ENCODE measurements at regions not wholly inside any gene's neighbourhood (a gene's known extent, or its start where the extent isn't known, plus 50 kb on each side); places are given as distances from the start of the nearest gene placed in this dataset.

DNA sequence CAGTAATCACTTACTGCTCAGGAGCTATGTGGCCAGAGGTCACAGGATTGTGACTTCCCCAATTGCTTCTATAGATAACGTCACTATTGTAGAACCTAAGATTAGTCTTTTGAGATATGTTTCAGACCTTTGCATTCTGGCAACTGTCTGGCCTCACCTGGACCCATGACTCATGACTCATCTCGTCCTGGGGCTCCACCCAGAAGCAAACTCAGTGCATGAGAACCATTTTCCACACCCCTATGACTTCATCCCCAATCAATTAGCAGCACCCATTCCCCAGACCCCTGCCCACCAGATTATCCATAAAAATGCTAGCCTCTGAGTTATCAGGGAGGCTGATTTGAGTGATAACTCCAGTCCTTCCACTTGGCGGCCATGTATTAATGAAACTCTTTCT is 186.9 kb downstream of the EMP1 start:
- DNase-seq (ENCODE audit: low read depth in 2 of 2): no peak

DNA sequence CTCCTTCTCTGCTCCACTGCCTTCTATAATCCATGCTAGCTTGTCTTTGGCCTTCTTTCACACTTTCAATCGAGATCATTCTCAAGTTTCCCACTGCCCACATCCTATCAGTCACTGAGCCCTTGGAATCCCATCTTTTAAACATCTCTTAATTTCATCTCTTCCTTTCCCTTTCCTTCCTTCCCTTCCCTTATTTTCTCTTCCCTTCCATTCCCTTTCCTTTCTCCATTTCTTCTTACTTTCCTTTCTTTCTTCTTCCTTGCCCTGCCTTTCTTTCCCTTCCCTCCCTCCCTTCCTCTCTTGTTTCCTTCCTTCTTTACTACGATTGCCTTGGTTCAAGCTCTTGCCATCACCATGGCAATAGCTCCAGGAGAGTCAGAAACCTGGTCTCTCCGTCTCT is 183.8 kb downstream of the EMP1 start:
- DNase-seq (ENCODE audit: low read depth in 2 of 2): no peak

DNA sequence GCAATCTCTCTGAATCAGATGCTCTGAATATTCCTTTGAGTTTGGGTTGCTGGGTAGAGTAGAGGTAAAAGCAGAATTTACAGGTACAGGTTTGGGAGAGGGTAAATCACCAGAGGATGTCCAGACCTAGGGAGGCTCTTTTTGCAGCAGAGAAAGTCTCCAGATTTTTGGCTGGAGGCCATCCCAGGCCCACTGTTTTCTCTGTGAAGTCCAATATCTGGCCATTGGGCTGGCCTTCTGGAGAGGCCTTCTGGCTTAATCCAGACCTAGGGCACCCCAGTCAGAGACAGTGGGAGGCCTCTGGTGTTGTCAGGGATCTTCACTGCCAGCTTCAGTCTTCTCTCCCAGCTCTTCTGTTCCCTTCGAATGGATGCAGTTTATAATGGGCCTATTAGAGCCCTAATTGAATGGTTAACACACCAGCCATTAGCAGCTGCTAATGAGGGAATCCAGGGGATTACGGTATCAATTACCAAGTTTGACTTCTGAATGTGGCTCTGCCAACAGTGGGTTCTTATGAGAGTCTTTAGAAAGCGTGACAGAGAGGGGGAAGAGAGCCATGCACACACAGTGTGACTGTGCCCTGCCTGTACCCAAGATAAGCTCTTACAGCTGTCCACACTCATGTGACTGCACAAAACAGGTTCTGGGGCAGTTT is 183.1 kb downstream of the EMP1 start:
- no peak for DNase-seq (ENCODE audit: low read depth in 2 of 2)

DNA sequence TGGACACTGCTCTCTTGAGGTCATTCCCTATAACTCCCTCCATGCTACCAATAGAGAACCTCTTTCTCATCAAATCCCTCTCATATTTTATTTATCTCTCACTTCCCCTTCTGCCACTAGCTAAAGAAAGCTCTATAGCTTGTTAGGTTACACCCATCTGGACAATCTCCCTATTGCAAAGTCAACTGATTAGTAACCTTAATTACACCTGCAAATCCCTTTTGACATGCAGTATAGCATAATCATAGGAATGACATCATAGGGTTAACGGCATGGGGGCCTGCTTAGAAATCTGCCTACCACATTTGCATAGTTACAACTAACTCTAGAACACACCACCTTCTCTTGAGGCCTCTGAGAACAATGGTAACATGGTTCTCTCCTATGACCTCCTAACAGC is 181.2 kb downstream of the EMP1 start:
- no peak for DNase-seq (ENCODE audit: low read depth in 2 of 2)

DNA sequence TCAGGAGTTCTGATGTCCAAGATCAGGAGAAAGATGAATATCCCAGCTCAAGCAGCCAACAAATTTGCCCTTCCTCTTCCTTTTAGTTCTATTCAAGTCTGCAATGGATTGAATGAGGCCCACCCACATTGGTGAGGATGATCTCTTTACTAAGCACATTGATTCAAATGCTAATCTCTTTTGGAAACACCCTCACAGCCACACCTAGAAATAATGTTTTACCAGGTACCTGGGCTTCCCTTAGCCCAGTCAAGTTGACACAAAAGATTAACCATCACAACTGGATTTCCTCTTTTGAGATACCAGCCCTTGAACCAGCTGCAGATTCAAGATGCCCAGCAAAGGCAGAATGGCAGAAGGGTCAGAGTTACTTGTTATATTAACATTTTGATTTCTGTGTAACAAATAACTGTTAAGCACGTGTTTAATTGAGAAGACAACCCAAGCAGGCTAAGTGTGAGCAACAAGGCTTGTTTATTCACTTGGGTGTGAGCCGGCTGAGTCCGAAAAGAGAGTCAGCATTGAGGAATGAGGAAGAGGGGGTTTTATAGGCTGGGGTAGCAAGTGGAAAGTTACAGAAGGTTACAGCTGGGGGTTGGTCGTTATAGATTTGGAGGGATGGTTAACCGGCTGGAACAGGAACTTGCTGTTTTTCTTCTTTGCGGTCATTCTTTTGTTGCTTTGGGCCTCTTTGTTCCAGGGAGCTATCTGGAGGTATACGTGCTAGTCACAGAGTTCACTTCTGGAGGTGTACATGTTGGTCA is 180.3 kb downstream of the EMP1 start:
- DNase-seq (ENCODE audit: low read depth in 2 of 2): no peak

DNA sequence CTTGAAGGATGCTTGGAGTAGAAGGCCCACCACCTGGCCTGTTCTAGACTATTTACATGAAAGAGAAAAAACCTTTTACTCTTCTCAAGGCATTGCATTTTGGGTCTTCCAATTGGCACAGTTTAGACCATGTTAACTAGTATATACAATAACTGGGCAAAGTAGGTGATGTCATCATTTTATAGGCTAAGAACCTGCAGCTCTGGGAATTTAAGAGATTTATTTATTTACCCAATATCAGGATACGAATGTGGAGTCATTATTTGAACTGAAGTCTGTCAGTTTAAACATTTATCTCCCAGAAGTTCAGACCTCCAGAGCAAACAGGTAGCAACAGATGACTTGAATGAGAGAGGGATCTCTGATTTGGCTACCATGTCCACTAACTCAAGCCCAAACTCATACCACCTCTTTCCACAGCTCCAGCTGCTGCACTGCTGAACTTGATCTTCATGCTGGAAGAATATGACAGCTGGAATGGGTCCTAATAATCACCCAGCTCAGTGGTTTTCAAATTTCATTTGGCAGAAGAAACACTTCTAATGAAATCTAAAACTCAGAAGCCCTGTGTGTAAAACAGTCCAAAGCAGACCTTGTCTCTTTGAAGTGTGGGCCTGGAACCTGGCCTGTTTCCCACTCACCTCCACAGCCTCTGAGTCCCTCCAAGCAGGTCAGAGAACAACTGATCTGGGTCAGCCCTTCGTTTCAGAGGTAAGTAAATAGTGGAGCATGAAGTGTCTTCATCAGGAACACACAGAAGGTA is 179.2 kb downstream of the EMP1 start:
- no peak for DNase-seq (ENCODE audit: low read depth in 2 of 2)

DNA sequence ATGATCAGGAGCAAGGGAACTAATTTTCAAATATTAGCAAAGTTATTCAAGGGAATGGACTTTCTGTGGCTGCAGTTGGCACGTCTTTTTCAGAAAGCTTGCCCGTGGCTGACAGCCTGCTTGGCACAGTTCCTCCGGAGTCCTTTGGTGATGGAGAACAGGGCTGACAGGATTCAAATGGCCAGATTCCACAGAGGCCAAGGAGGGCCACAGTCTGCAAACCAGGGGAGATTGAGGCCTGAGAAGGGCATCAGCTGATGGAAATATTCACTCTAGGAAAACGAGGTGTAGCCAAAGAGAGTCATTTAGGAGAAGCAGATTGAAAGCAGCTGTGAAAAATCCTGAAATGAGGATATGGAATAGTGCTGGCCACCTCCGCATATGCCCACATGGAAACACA is 178.3 kb downstream of the EMP1 start:
- DNase-seq (ENCODE audit: low read depth in 2 of 2): no peak

DNA sequence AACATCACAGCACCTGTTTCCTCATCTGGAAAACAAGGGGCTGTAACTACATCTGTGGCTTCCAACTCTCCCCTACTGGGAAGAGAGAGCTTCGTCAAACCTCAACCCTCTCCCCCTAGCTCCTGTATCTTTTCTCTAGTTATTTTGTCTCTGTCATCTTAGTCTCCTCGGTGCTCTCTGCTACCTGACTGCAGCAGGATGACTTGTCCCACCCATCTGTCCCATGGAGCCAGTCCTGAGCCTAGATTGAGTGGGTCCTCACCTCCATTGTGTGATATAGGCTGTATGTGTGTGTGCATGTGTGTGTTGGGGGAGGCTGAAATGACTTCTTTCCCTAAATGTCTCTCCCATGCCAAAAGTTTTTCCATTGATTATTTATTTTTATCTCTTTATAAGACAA is 177.3 kb downstream of the EMP1 start:
- DNase-seq (ENCODE audit: low read depth in 2 of 2): no peak

DNA sequence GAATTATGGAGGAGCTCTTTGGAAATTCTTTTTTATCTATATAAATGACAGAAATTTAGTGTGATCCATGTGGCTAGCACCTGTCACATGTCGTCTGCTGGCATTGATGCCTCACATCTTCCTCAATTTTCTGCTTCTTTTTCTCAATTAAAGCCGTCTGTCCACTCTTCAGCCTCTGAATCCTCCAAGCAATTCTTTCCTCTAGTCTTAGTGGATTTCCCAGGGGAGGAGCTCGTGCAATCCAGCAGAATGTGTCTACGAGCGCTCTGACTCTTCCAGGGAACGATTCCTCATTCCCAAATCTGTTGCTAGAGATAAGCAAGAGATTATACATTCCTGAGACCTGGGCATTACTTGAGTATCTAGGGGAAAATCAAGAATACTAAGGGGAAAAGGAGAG is 176.6 kb downstream of the EMP1 start:
- no peak for DNase-seq (ENCODE audit: low read depth in 2 of 2)

DNA sequence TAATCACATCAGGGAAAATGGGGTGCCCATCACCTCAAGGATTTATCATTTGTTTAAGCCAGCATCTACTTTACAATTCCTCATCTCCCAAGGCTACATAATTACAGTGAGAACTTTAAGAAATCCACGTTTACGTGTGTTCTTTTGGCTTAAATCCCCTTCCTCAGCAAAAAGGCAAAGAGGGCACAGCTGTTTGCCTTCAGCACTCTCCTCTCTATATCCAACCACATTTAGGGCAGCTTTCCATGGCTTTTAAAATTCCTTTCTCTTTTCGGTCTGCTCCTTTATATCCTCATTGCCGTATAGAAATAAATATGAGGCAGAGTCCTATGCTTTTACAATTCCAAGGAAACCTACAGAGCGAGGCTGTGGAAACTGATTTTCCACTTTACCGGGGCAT is 175.9 kb downstream of the EMP1 start:
- DNase-seq (ENCODE audit: low read depth in 2 of 2): no peak

DNA sequence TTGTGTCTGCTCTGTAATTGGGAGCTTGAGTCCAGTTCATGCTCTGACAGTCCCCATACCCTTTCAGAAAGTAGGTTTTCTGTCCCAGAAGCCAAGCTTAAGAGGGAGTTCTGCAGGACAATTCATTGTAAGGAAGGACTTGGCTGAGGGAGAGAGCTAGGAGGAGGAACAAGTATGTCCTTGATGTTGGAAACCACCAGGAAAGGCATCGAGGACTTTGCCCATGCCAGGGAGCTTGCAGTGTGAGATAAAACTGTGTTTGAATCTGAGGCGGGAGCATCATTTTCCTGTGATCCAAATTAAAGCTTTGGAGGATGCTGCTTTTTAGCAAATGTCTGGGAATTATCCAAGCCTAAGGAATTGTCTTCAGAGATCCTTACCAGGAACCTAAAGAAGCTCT is 175.3 kb downstream of the EMP1 start:
- no peak for DNase-seq (ENCODE audit: low read depth in 2 of 2)

DNA sequence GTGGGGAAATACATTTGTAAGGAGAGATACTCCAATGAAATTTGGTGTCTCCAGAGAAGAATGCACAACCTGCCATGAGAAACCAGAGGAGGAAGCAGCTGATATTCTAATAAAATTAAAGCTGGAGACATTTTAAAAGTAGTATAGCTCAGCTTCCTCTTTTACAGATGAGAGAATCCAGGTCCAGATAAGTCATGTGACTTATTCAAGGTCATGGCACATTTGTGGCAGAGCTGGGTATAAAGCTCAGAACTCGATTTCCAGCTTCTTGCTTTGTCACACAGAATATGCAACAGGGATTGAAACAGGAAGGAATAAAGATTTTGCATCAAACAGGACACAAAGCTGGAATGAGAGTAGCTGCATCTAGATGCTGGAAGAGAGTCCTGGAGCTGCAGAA is 174.8 kb downstream of the EMP1 start:
- no peak for DNase-seq (ENCODE audit: low read depth in 2 of 2)

DNA sequence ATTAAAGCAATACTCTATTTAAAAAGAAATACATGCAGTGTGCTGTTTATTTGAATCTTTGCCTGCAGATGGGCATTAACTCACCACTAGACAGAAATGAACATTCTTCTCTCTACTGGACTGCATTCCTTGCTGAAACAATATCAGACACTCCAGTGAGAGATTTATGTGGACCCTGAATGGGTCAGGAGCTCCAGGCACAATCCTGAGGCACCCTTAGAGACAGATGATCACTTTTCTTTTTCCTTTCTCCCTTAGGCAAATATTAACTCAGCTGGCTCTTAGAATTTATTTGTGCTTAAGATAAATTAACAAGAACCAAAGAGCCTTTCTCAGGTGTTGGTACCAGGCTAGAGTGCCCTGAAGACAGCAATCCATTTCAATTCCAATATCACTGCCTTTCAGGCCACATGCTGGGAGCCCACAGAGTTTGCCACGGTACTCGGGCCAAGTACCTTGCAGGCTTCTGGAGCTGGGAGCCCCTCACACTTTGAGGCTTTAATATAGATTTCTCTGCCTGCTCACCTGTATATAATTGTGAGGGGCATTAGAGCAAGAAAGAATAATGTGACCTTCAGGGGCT is 173.0 kb downstream of the EMP1 start:
- no peak for DNase-seq (ENCODE audit: low read depth in 2 of 2)

DNA sequence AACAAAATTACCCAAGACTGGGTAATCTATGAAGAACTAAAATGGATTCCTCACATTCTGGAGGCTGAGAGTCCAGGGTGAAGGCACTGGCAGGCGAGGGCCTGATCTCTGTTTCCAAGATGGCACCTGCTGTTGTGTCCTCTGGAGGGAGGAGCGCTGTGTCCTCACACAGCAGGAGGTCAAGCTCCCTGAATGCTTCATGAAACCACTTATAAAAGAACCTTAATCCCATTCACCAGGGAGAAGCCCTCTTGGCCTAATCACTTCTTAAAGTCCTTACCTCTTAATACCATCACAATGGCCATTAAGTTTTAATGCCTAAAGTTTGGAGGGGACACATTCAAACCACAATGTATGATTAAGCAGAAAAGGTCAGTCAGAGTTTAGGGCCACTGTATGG is 172.4 kb downstream of the EMP1 start:
- no peak for DNase-seq (ENCODE audit: low read depth in 2 of 2)

DNA sequence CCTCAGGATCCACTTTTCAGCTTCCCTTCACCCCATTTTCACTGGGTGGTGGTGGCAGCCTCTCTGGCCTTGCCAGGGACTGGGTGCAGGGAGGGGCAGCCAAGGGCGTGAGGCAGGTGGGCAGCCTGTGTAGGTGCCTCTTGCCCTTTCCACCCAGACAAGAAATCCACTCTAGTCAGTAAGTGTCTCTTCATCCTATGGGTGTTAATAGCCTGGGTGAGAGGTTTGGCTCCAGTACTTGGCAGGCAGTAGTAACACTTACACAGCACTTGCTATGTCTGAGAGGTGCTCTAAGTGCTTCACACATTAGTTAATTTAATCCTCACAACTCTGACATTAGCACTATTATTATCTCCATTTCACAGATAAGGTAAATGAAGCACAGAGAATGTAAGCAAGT is 171.9 kb downstream of the EMP1 start:
- no peak for DNase-seq (ENCODE audit: low read depth in 2 of 2)

DNA sequence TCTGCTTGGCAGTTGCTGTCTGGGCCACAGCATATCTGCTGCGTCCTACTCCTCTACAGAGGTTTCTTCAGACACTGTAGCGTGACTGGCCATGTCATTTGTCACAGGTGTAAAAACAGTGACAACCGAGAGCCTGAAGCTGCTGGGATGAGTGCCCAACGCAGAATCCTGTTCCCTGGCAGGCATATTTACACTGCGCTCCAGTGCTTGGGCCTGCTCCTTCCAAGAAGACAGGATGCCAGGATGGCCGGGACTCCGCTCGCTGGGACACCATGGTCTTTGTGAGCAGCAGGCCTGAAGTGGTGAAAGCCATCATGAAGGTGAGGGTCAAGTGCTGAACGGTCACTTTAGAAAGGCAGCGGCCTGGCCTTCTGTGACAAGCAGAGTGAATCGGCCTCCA is 171.4 kb downstream of the EMP1 start:
- DNase-seq (ENCODE audit: low read depth in 2 of 2): no peak

DNA sequence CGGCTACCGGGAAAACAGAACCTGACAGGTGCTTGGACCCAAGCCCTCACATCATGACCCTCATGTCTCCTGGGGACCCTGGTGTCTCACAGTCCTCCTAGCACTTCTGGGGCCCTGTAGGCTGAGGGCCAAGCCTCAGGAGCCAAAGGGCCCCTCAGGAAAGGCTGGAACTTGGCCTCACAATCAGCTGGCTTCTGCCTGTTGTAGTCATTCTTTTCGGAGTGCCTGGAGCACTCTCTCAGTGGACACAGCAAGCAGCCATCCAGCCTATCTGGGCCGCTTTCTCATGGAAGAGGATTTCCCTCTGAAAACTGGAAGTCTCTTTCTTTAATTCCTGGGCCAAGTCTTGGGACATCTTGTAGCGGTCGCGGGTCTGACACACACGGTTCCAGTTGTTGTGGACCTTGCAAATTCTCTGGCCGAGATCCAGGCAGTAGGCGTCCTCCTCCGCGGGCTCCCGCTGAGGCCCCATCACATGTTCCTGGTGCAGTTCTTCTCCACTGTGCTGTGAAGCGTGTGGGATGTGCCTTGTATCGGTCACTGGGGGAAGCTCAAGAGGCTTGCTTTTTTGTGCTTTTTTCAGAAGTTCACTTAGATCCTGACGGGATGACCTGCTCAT is 169.3 kb downstream of the EMP1 start:
- DNase-seq (ENCODE audit: low read depth in 2 of 2): no peak

DNA sequence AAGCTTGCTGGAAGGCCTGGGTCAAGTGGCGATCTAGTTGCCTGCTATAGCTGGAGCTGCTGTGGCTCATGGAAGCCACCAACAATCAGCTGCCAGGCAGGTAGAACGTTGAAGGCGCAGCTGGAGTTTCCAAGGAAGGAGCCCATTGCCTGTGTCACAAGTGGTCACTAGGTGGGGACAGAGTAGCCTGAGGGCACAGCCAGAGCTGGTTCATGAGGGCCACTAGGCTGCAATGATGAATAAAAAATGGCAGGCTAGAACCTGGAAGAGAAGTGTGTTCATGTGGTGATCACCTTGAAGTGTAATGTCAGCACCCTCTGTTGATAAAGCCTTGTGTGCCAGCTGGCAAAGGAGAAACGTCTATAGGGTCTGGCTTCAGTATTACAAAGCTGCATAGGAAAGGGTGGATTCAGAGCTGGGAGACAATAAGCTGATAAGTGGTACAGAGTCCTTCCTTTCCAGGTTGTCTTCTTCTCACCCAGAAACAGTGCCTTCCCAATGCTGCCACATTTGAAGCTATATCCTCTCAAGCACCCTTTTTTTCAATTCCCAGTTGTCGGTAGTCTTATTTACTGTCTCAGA is 165.8 kb downstream of the EMP1 start:
- DNase-seq (ENCODE audit: low read depth in 2 of 2): no peak

DNA sequence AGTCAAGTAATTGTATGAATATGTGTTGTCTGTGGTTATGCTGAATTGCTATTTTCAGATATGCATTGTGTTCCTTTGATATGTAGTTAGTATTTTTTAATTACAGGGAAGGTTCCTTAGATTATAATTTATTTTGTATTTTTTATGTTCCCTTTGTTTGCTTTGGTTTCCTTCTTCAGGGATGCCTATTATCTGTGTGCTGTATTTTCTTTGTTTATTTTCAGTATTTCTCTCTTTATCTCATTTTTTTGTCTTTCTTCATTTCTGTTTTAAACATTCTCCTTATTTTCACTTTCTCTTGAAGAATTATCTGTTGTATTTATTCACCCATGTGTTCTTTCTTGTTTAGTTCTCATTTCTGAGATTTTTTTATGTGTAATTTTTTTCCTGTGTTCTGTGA is 163.1 kb downstream of the EMP1 start:
- DNase-seq (ENCODE audit: low read depth in 2 of 2): no peak

DNA sequence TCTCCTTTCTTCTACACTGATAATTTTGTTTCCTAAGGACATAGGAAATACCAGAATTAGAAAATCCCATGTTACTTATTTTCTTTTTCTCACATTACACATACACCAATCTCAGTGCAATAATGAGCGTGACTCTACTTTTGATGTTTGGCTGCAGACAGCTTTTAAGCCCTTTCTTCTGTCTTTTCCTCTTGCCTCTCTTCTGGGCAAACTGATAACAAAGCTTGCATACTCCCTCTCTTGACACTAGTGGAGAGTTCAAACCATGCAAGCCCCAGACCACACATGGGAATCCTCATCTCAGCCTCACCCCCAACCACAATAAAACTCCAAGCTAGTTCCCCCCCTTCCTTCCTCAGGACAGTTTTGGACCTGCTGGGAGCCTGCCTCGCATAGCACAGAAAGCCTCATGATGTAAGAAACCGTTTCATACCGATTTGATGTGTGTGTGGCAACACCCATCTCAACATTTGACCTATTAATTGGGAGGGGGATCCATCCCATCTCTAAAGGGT is 161.9 kb downstream of the EMP1 start:
- DNase-seq (ENCODE audit: low read depth in 2 of 2): no peak

DNA sequence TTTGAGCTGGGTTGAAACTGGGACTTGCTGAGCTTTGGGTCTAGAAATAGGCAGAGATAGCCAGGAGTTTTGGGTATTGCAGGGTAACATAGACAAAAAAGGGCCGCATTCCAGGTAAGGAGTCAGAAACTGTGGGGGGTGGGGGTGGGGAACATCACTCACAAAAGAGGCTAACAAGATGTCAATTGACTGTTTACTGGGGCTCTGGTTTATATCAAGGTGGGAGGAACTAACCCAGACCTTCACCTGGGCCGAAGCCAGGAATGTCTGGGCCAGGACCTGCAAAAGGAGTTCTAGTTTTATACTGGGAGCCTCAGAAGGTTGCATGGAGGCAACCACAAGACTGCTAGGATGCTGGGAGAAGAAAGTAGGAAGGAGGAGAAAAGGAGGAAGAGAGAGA is 154.4 kb downstream of the EMP1 start:
- DNase-seq (ENCODE audit: low read depth in 2 of 2): no peak

DNA sequence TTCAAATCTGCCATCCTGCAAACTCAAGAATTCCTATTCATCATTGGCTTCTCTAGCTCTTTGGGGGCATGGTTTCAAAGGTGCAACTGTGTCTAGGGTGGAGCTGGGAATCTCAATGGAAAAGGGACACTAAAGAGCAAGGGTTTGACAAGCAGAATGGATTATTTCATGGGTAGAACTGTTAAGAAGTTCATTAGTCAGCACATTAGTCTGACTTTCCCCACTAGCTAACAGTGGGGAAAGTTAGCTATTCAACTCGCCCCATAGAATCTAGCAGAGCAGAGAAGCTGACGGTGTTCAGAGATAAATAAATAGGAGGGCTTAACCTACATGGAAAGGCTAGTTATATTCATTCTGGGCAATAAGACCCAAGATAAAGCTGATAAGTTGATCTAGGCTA is 153.9 kb downstream of the EMP1 start:
- DNase-seq (ENCODE audit: low read depth in 2 of 2): no peak

Measured in fibroblast of skin of left biceps (primary cell).